Activated B cell treated with CpG ODN at 0.5 μM for 24 hours (primary cell): ENCODE measurements at regions not wholly inside any gene's neighbourhood (a gene's known extent, or its start where the extent isn't known, plus 50 kb on each side); places are given as distances from the start of the nearest gene placed in this dataset.

ENCODE experiments used
- ATAC-seq: fragments of 200-7000 bp; cut with Tn5 transposase; one replicate; pipeline ENCODE4 v1.10.0; 2021; ENCODE audit warnings: low read depth, mild to moderate bottlenecking, moderate library complexity
- CTCF ChIA-PET: fragments of 350-600 bp; sonication (Branson Sonifier 250); formaldehyde crosslinking; loops from one replicate; lab custom pipeline; 2021; ENCODE audit warnings: antibody characterized with exemption; lab: Charles Lee
- POLR2A ChIA-PET: fragments of 350-600 bp; sonication (Branson Sonifier 250); formaldehyde crosslinking; loops from one replicate; lab custom pipeline; 2021; ENCODE audit warnings: antibody characterized with exemption; lab: Charles Lee
- DNase-seq: peaks from one replicate; pipeline ENCODE4 v3.0.0; 2022
- H3K27ac Mint-ChIP-seq: one replicate; pipeline ENCODE4 v1.8.0; 2020; ENCODE audit warnings: mixed read lengths
- H3K27me3 Mint-ChIP-seq: one replicate; pipeline ENCODE4 v1.8.0; 2021; ENCODE audit warnings: mixed read lengths
- H3K36me3 Mint-ChIP-seq: one replicate; pipeline ENCODE4 v1.8.0; 2021; ENCODE audit warnings: low read depth, mixed read lengths
- H3K4me1 Mint-ChIP-seq: one replicate; pipeline ENCODE4 v1.8.0; 2021; ENCODE audit warnings: mixed read lengths
- H3K4me3 Mint-ChIP-seq: one replicate; pipeline ENCODE4 v1.8.0; 2020; ENCODE audit warnings: mild to moderate bottlenecking, mixed read lengths
- H3K9me3 Mint-ChIP-seq: one replicate; pipeline ENCODE4 v1.8.0; 2020; ENCODE audit warnings: mixed read lengths
- intact Hi-C: fragments of 100-400 bp; cut with micrococcal nuclease; formaldehyde crosslinking; loops from one replicate; pipeline ENCODE4 v1.15.1; 2024
- TF ChIP-seq, protein P1 (sequence below): fragments of 200-600 bp; IDR thresholded peaks from one replicate; pipeline ENCODE4 v1.8.0; 2022; ENCODE audit warnings: antibody characterized with exemption, mild to moderate bottlenecking

DNA sequence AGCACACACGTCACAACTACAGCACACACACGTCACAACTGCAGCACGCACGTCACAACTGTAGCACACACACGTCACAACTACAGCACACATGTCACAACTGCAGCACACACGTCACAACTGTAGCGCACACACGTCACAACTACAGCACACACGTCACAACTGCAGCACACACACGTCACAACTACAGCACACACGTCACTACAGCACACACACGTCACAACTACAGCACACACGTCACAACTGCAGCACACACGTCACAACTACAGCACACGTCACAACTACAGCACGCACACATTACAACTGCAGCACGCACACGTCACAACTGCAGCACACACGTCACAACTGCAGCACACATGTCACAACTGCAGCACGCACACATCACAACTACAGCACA lies 322.6 kb upstream of the AJAP1 start:
- peaks cover 5% of the 10 kb centered on the region for H3K9me3 Mint-ChIP-seq
- CTCF ChIA-PET = no interaction called here
- ATAC-seq (no peak), DNase-seq (no peak)
- peaks cover 2% of the 10 kb centered on the region for H3K27me3 Mint-ChIP-seq
- no peaks in the 10 kb centered on the region for H3K4me1 Mint-ChIP-seq
- intact Hi-C loops = no loop called here
- H3K27ac Mint-ChIP-seq = no peak overlapping the region
- no peaks in the 10 kb centered on the region for H3K36me3 Mint-ChIP-seq
- no peak overlapping the region for H3K4me3 Mint-ChIP-seq
- TF ChIP-seq, protein P1, sequence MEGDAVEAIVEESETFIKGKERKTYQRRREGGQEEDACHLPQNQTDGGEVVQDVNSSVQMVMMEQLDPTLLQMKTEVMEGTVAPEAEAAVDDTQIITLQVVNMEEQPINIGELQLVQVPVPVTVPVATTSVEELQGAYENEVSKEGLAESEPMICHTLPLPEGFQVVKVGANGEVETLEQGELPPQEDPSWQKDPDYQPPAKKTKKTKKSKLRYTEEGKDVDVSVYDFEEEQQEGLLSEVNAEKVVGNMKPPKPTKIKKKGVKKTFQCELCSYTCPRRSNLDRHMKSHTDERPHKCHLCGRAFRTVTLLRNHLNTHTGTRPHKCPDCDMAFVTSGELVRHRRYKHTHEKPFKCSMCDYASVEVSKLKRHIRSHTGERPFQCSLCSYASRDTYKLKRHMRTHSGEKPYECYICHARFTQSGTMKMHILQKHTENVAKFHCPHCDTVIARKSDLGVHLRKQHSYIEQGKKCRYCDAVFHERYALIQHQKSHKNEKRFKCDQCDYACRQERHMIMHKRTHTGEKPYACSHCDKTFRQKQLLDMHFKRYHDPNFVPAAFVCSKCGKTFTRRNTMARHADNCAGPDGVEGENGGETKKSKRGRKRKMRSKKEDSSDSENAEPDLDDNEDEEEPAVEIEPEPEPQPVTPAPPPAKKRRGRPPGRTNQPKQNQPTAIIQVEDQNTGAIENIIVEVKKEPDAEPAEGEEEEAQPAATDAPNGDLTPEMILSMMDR = no peak
- POLR2A ChIA-PET = no interaction called here

DNA sequence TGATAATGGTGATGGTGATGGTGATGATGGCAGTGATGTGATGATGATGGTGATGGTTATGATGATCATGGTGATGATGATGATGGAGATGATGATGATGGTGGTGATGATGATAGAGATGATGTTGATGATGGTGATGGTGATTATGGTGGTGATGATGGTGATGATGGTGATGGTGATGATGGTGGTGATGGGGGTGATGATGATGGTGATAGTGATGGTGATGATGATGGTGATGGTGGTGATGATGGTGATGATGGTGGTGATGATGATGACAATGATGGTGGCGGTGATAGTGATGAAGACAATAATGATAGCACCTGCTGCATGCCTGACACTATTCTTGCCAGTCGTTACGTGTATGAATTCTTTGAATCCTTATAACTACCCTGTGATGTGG lies 317.9 kb upstream of the AJAP1 start:
- Mint-ChIP-seq H3K4me3 (no peak overlapping the region), H3K27me3 (peaks cover 4% of the 10 kb centered on the region), H3K27ac (no peak overlapping the region), H3K36me3 (no peaks in the 10 kb centered on the region), H3K4me1 (no peaks in the 10 kb centered on the region), H3K9me3 (peaks cover 5% of the 10 kb centered on the region)
- ATAC-seq = no peak
- ChIA-PET POLR2A (no interaction called here), CTCF (no interaction called here)
- no peak for DNase-seq
- intact Hi-C loops = no loop called here
- TF ChIP-seq, protein P1 = no peak

DNA sequence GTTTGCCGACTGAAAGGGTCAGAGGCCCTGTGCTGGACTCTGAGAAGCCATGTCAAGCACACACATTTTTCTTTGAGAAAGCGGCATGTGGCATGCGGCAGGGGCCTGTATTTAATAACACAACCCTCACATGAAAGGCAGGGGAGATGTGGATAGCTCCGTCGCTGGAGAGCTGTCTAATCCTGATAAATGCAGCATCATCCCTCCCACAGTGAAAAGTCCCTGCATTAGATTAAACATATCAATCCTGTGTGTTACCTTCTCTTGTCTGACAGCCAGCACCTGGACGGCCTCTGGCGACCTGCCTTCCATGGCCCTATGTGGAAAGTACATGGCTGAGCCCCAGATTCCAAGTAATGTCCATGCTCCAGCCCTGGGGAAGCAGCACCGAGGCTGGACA lies 313.0 kb upstream of the AJAP1 start:
- ATAC-seq (no peak), DNase-seq (no peak)
- intact Hi-C loops = no loop called here
- H3K4me3 Mint-ChIP-seq = no peak overlapping the region
- ChIA-PET POLR2A (no interaction called here), CTCF (no interaction called here)
- no peak overlapping the region for H3K27ac Mint-ChIP-seq
- H3K9me3 Mint-ChIP-seq = peaks cover under 1% of the 10 kb centered on the region
- H3K4me1 Mint-ChIP-seq = no peaks in the 10 kb centered on the region
- H3K36me3 Mint-ChIP-seq = no peaks in the 10 kb centered on the region
- peaks cover 4% of the 10 kb centered on the region for H3K27me3 Mint-ChIP-seq
- TF ChIP-seq, protein P1 = no peak

DNA sequence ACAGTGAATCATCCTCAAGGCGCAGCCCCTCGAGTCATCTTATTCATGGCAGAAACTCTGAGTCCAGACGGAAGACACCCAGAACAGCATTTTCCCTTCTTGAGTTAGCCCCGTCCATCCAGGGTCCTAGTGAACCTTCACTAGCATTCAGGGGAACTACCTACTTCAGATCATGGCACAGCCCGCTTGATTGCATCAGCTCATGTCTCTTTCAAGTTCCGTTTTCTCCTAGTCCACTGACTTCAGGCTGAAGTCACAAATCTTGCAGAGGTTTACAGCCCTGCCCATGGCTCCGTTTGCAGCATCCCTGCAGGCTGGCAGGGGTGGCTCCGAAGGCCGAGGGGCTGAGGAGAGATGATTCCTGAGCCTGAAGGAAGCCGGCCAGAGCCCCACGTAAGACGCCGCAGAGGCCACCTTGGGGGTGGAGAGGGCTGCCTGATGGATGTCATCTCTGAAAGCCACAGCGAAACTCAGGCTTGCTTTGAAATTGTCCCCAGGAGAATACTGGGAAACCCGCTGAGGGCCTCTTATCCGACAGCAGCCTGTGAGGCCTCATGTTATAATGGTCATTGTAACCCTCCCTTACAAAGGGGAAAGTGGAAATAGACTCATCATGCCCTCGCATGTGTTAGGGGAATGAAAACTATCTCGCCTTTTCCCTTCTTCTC lies 310.2 kb upstream of the AJAP1 start:
- Mint-ChIP-seq H3K27ac (no peak overlapping the region), H3K4me3 (no peak overlapping the region), H3K36me3 (no peaks in the 10 kb centered on the region), H3K9me3 (no peaks in the 10 kb centered on the region), H3K4me1 (no peaks in the 10 kb centered on the region), H3K27me3 (peaks cover 4% of the 10 kb centered on the region)
- ChIA-PET CTCF (no interaction called here), POLR2A (no interaction called here)
- intact Hi-C loops = no loop called here
- TF ChIP-seq, protein P1 = no peak
- DNase-seq = no peak
- ATAC-seq = peak; percentile 45

DNA sequence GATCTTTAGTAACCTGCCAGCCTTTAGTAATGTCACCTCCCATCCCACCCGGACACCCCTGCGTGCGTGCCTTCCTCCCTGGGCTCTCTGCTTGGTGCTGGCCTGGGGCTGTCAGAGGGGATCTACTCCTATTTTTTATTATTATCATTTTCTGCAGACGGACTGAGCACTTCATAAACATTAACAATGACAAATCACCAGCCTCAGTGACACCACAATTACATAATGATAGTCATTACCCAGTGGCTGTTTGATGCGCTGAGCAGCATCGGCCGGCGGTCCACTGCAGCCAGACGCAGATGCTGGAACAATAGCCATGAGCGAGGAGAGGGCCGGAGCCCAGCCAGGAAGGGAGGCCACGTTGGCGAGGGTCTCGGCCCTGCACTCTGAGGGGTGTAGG lies 309.3 kb upstream of the AJAP1 start:
- no peak for DNase-seq
- Mint-ChIP-seq H3K4me1 (no peaks in the 10 kb centered on the region), H3K9me3 (no peaks in the 10 kb centered on the region), H3K36me3 (no peaks in the 10 kb centered on the region), H3K27ac (no peak overlapping the region), H3K27me3 (peaks cover 2% of the 10 kb centered on the region), H3K4me3 (no peak overlapping the region)
- CTCF ChIA-PET = no interaction called here
- POLR2A ChIA-PET = no interaction called here
- TF ChIP-seq, protein P1 = no peak
- ATAC-seq = no peak
- intact Hi-C loops = no loop called here
